ENCODE measurements at regions not wholly inside any gene's neighbourhood (a gene's known extent, or its start where the extent isn't known, plus 50 kb on each side); places are given as distances from the start of the nearest gene placed in this dataset.

DNA sequence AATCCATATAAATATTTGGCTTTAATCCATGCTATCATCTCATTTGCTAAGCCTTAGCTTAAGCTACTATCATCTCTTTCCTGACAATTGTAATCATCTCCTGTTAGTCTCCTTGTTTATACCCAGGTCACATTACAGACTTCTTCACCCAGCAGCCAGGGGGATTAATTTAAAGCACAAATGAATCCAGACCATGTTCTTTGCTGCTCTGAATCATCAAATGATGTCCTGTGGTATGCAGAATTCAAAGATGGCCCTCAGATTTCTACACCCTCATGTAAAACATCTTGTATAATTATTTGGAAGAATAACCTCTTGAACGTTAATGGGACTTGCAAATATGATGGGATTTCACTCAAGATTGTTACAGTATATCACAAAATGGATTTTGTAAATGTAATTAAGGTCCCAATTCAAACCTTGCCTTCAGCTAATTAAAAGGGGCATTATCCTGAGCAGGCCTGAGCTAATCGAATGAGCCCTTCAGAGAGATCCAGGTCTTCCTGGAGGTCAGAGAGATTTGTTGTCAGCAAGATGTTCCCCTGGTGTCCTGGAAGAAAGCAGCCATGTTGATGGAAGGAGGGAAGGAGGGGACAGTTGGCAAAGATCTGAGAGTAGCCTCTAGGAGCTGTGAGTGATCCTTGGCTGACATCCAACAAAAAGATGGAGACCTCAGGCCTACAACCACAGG is 241.1 kb upstream of the MMADHC start:
- no peak for DNase-seq (ENCODE audit: low read depth in 2 of 3, low spot score in 2 of 3)

DNA sequence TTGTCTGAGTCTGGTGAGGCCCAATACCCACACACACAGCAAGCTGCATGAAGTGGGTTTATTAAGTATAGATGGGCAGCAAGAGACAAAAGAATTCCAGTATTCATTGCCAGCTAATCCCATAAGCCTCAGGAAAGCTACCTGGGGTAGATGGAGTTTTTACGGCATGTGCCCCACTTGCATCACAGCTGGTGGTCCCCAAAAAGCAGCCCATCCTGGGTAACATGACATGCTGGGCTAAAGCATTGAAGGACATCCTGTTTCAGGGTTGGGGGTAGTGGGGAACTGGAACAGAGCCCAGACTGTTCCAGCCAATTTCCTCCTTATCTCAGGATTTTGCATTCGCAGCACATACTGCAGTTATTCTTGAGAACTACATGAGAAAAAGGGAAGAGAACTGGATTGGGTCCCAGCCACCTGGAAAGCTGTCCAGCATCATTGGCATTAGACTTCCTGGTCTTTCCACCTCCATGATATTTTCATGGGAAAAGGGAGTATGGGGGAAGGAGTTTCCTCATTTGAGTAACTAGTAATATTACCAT is 240.1 kb upstream of the MMADHC start:
- DNase-seq (ENCODE audit: low read depth in 2 of 3, low spot score in 2 of 3): no peak

DNA sequence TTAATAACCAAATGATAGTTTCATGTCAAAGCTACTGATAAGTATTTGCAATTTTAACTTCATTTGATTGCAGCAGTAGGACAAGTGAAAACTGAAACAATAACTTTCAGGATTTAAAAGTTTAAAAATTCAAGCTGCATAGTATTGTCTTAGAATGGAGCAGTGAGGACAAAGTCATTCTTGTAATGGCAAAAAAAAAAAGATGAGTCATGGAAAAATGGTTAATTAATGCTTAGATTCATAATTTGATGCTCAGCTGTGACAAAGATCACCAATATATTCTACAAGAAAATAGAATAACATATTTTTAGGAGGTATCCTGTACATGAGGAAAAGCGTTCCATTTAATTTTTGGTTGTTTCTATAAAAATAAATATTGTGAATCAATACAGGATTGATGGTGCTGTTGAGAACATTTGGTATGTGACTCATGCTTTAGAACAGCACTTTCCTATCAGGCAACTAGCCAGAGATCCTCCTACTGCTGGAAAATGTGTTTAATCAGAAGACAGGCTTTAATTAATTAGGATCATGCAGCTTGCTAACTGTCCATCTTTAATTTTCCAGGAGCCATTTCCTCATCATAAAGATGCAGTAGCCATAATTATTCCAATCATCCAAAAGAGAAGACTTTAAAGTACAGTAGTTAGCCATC is 239.0 kb upstream of the MMADHC start:
- no peak for DNase-seq (ENCODE audit: low read depth in 2 of 3, low spot score in 2 of 3)

DNA sequence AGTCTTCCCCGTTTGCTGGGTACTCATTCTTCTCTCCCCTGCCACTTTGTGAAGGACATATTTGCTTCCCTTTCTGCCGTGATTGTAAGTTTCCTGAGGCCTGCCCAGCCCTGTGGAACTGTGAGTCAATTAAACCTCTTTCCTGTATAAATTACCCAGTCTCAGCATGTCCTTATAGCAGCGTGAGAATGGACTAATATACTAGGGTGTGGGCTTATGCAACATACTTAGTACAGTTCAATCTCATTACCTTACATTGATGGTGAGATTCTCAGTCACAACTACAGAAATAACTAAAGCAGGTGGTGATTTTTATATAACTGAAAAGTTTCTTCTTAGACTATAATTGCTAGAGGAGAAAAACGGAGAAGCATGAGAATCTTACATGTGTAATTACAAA is 237.9 kb upstream of the MMADHC start:
- DNase-seq (ENCODE audit: low read depth in 2 of 3, low spot score in 2 of 3): no peak

DNA sequence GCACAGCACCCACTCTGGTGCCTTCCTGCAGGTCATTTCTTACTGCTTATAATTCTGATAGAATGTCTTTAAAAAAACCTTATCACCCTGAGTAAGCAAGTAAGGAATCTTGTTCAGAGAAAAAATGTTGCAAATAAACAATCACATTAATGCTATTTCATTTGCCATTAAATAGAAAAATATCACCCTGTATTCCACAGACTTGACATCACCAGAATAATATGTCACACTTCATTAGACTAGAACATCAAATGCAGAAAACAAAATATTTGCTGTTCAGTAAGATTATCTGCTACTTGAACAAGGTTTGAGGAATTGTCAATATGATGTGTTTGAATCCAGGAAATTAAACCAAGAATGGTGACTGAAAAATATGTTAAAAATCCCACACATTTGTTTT is 236.6 kb upstream of the MMADHC start:
- no peak for DNase-seq (ENCODE audit: low read depth in 2 of 3, low spot score in 2 of 3)

DNA sequence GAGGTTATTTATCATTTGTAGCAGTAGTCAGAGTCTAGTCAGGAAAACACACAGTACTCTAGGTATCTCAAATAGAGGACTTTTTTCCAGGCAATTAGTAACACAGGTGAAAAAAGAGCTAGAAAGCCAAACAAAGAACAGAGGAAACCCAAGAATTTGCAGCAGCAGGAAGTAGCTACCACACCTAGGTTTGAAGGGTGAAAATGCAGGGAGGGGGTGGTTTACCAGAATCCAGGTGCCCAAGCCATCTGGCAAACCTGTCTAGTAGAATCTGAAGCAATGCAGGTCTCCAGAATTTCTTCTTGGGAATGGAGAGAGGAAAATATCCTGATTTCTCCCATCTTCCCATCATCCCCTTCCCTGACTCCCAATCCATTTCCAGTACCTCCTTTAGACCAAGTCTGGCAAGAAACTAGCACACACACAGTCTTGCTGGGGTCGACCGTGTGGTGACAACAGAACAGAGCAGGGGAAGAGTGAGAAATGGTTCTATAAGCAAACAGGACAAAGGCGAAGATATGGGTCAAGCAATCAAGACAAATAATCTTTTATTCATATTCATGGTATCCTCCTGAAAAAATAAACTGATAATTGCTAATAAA is 231.9 kb upstream of the MMADHC start:
- no peak for DNase-seq (ENCODE audit: low read depth in 2 of 3, low spot score in 2 of 3)

DNA sequence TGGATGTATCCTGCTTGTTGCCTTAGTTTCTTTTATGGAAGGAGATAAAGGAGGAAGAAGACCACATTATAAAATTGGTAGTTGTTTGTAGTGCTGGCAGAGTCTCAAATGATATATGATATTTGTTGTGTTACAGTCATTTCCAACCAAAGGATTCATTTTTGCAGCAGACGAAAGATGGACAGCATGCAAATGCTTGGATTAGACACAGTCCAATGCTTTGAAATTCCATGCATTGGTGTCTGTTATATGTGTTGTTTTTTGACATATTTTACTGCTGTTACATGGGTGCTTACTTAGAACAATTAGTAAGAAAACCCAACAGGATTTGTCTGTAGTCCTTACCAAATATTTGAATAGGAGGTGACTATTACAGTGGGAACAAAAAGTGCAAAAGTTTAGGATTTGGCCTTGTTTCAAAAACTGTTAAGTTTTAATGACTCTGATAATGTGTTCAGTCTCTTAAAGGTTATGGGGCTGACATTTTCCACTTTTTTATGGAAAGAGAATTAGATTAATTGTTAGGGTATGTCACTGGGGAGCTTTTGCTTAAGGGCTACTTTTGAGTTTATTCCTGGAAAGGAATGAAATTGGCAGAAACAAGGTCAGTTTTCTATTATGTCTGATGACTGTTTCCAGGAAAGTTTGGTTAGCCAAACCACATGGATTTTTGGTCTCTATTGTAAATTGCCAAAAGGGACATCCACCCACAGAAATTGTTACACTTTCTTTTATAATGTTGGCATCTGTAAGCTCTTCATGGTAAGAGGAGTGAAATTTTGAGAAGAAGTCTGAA is 229.4 kb upstream of the MMADHC start:
- no peak for DNase-seq (ENCODE audit: low read depth in 2 of 3, low spot score in 2 of 3)

DNA sequence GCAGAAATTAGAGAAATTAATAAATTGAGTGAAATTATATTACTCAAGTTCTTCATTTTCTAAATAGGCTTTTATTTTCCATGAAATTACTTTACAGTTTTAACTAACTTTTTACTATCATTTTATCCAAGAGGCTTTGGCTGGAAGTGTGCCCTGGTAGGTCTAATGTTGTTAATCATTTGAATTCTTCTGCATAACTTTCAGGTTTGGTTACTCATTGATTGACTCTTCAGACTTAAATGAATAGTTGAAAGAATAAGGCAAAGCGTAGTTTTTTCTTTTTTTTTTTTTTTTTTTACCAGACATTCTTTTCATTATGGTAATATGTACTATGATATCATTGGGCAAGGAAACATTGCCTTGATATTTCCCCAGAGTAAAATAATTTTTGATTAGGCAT is 228.4 kb upstream of the MMADHC start:
- no peak for DNase-seq (ENCODE audit: low read depth in 2 of 3, low spot score in 2 of 3)

DNA sequence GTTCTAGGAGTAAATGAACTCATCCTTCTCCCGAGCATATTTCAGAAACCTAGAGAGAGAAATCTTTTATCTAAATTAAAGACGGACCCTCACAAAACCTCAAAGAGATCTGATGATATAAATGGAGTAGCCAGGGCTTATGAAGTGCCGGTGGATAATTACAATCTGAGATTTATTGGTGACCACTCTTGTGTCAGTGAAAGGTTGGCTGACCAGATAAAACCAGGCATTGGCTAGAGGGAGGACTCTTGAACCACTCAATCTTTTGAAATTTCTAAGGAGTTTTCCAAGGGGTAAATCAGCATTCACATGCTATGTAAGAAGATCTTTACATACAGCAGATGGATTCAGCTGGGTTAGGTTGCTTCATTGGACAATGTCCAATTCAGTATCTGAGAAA is 227.3 kb upstream of the MMADHC start:
- DNase-seq (ENCODE audit: low read depth in 2 of 3, low spot score in 2 of 3): no peak

DNA sequence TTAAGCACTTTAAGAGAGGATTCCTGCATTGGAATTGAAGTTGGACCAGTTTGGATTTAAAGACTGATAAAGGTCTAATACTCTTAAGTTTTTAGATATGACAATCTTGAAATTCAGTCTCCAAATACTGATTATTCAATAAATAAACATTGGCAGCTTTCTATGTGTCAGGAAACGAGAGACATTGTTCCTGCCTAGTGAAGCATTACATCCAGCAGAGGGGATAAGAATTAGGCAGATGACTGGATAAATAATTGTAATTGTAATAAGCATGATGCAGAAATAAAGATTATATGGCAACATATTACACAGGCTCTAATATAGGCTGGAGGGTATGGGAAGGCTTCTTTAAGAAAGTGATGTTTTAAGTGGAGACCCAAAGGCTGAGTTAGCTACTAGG is 226.5 kb upstream of the MMADHC start:
- DNase-seq (ENCODE audit: low read depth in 2 of 3, low spot score in 2 of 3): no peak

DNA sequence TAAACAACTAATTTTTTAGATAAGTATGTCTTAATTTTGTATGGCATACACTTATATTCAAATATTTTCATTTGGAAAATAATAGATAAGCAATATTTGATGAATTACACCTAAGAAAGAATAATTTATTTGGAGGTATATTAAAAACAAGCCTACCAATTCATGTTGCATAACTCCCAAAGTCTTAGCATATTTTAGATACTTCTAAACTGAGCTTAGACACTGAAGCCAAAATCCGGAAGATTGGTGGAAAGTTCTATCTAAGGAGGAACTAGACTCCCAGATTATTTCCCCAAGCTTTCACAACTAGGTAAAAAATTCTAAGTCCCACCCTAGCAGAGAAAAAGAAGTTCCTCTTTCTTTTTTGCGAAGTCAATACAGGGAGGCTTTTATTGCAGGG is 221.0 kb upstream of the MMADHC start:
- no peak for DNase-seq (ENCODE audit: low read depth in 2 of 3, low spot score in 2 of 3)

DNA sequence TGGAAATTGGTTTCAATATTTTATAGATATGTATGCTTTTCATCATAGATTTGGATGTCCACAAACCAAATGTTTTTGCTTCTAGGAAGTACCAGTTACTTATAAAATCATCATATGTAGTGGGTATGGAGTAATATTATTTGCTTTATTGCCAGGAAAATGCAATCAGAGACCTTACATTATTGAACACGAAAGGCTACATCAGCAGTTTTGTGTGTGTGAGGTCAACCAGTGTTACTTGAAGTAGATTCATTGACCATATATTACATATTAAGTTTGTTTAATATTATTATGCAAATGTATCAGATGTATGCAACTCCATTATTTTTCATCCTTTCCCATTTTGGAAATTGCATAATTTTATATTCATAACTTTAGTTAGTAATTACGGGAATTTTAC is 219.1 kb upstream of the MMADHC start:
- no peak for DNase-seq (ENCODE audit: low read depth in 2 of 3, low spot score in 2 of 3)

DNA sequence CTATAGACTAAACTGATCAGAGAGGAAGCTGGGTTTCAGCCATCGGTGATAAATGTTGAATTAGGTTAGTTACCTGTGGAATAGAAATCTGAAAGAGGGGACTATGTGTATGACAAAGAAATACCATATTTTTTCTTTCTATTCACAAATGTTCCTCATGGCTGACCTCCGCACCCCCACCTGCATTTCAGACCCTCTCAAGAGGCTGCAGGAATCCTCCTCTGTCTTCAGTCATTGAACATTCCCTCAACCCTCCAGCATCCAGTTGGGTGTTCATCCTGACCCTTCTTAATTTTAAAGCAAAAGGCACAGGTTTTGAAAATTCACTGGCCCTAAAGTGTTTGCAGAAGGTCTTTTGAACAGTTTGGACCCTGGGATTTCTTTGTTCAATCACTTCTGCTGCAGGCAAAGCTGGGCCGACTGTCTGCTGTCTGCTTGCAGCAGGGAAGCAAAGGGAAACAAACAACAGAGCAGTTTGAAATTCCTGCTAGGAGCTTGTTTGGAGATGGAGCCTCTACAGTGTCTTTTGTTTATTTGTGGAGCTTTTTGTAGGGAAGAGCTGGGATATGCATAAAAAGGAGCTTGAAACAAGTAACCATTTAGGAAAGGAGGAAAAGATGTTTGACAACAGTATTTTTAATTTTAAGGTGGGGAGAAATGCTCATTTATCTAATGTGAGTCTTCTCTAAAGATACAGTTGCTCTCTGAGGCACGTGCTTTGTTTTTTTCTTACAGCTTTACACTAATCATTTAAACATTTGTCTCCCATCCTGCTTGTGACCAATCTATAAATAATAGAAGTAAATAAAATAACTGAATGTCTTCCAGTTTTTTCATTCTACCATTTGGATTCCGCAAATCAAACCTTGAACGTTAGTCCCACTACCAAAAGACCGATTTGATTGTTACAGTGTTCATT is 213.3 kb upstream of the MMADHC start:
- no peak for DNase-seq (ENCODE audit: low read depth in 2 of 3, low spot score in 2 of 3)

DNA sequence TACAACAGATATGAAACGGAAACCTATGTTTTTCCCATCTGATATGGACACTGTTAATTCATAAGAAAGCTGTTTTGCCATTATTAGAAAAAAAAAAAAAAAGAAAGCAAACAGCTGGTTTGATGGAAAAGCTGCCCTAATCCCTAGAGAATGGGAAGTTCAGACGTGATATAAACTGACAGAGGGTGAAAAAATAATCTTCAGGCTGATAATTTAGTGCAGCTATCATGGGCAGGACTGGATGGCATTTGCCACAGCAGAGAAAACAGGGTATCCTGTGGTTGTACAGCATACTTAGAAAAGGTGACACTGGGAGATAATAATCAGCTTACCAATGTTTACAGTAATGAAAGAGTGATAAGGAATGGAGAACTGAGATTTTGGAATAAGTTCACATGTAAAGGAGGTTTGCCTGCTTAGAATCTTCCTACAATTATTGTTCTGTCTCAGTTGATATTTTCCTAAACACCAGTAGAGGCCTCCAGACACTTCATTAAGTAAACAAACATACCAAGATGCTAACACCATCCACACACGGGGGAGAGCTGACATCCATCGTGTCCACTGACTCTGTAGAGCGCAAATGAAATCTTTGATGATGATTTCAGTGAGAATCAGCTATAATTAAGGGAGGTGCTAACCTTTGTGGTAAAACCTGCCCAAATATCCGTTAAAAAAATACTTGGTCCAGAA is 211.6 kb upstream of the MMADHC start:
- no peak for DNase-seq (ENCODE audit: low read depth in 2 of 3, low spot score in 2 of 3)

DNA sequence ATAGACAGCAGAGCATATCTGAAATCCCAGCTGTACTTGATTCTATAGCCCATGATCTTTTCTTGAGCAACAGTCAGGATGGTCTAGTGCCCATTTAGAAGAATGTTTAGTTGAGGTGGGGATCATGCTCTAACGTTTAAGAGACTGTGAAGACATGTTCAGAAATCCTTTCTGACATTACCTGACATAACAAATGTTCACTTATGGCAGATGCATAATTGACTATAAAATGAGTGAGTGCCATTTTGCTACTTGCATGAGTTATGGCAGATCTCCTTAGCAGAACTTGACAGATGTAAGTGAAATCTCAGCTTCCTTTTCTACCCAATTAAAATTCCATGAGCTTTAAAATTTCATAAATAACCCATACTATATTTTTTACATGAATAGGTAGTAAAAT is 209.5 kb upstream of the MMADHC start:
- no peak for DNase-seq (ENCODE audit: low read depth in 2 of 3, low spot score in 2 of 3)

DNA sequence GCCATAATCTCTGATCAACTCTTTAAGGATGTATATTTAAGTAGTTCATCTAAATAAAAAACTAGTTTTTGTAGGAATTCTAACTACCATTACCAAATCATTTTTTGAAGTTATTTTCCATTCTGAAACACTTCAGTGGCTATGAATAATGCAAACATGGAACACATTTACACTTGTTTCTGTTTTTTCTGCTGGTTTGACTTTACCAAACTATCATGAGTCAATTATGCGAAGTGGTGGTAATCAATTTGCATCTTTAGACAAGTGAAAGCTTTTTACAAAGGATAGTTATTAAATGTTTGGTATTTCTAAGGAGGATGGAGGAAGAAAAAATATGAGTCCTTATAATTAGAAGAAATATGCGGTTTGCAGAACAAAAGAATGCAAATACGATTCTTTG is 202.0 kb upstream of the MMADHC start:
- DNase-seq (ENCODE audit: low read depth in 2 of 3, low spot score in 2 of 3): no peak

DNA sequence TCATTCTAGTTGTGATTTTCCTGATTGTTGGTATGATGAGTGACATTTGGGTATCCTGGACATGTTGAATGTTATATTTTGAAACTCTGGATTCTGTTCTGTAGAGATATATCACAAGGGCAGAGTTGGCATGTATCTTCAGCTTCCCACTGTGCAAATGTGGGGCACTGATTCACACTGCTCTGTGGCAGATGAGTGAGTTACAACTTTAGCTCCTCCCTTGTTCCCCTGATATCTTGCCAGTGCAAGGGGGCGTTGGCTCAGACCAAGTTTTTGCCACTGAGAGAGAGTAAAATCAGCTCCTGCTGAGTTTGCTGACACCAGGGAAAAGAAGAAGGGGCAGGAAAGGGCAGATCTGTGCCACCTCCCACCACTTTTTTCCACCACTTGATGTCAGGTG is 199.6 kb upstream of the MMADHC start:
- DNase-seq (ENCODE audit: low read depth in 2 of 3, low spot score in 2 of 3): no peak

DNA sequence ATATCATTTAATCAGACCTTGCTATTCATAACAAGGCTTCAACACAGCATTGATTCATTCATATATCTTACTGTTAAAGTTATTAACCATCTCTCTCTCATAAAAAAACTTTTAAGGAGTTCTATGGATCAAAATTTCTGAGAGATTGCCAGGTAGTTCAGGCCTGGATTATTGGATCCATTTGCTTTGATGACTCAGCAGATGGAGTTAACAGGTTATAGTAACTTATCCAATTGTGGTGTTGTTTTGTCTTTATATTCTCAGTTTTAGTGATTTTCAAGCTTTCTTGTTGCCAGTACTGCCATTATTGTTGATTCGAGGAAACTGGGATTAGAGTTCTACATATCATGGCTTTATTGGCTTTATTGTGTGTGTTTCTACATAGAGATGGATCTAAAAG is 195.7 kb upstream of the MMADHC start:
- no peak for DNase-seq (ENCODE audit: low read depth in 2 of 3, low spot score in 2 of 3)

DNA sequence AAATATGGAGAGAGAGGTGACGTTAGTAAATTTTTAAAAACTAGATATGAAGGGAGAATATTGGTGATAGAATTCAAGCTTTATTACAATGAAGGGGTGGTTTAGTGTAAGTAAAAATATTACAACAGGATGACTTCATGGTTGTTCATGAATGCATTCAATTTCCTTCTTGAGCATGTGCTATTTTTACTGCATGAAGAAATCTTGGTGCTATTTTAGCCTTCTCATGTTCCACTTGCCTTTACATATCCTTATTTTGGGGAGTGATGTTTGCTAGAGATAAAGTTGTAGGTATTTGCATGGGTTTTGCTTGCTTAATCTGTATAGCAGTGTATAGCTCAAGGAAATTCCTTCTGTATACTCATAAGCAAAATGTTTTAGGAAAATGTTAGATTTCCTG is 195.0 kb upstream of the MMADHC start:
- DNase-seq (ENCODE audit: low read depth in 2 of 3, low spot score in 2 of 3): no peak

Data from hematopoietic multipotent progenitor cell (in vitro differentiated cells).